Endodermal cell (in vitro differentiated cells): ENCODE measurements at regions not wholly inside any gene's neighbourhood (a gene's known extent, or its start where the extent isn't known, plus 50 kb on each side); places are given as distances from the start of the nearest gene placed in this dataset.

Experiments used
- DNase-seq: peaks from one replicate; pipeline ENCODE4 v3.0.0-alpha.2; 2017
- H3K27ac ChIP-seq: 2 replicates; pipeline ENCODE4 v1.5.1; 2013; ENCODE audit warnings: mild to moderate bottlenecking, low read depth, low read length, moderate library complexity
- H3K27me3 ChIP-seq: 2 replicates; pipeline ENCODE4 v1.6.1; 2013; ENCODE audit warnings: mild to moderate bottlenecking, low read length, moderate library complexity; ENCODE audit not compliant: insufficient read depth, control insufficient read depth, poor library complexity, severe bottlenecking
- H3K36me3 ChIP-seq: 2 replicates; pipeline ENCODE4 v1.7.0; 2013; ENCODE audit warnings: mild to moderate bottlenecking, low read length, moderate library complexity; ENCODE audit not compliant: control insufficient read depth, insufficient read depth
- H3K4me1 ChIP-seq: one replicate; pipeline ENCODE4 v1.7.0; 2013; ENCODE audit warnings: low read length; ENCODE audit not compliant: control insufficient read depth, insufficient read depth
- H3K4me3 ChIP-seq: 2 replicates; pipeline ENCODE4 v1.5.1; 2013; ENCODE audit warnings: mild to moderate bottlenecking, low read length, moderate library complexity
- H3K9ac ChIP-seq: 2 replicates; pipeline ENCODE4 v1.6.1; 2013; ENCODE audit warnings: mild to moderate bottlenecking, low read length, moderate library complexity; ENCODE audit not compliant: poor library complexity, severe bottlenecking; ENCODE audit errors: extremely low read depth
- H3K9me3 ChIP-seq: 2 replicates; pipeline ENCODE4 v1.6.1; 2013; ENCODE audit warnings: mild to moderate bottlenecking, low read length, moderate library complexity; ENCODE audit not compliant: control insufficient read depth
- H3K27ac Mint-ChIP-seq: 2 replicates; pipeline ENCODE4 v1.8.0; 2020; ENCODE audit warnings: mixed read lengths
- H3K27me3 Mint-ChIP-seq: 2 replicates; pipeline ENCODE4 v1.8.0; 2021; ENCODE audit warnings: mild to moderate bottlenecking, mixed read lengths; ENCODE audit not compliant: insufficient read depth
- H3K36me3 Mint-ChIP-seq: 2 replicates; pipeline ENCODE4 v1.8.0; 2020; ENCODE audit warnings: low read depth, mixed read lengths
- H3K4me1 Mint-ChIP-seq: 2 replicates; pipeline ENCODE4 v1.8.0; 2020; ENCODE audit warnings: mixed read lengths
- H3K4me3 Mint-ChIP-seq: 2 replicates; pipeline ENCODE4 v1.8.0; 2020; ENCODE audit warnings: mild to moderate bottlenecking, moderate library complexity, mixed read lengths
- H3K9me3 Mint-ChIP-seq: 2 replicates; pipeline ENCODE4 v1.8.0; 2020; ENCODE audit warnings: mild to moderate bottlenecking, mixed read lengths
- CTCF ChIP-seq: fragments of 200-600 bp; sonication (generic); conservative IDR thresholded peaks from 2 replicates; pipeline ENCODE4 v1.5.0; 2021; ENCODE audit warnings: antibody characterized with exemption, mild to moderate bottlenecking
- WGBS, 2 experiments: methylation state at CpG; one replicate each; pipeline versions ENCODE4 v1.1.5 to v1.1.7; 2013; ENCODE audit warnings: missing lambda C conversion rate in 2 of 2, mixed read lengths in 1 of 2; ENCODE audit not compliant: insufficient coverage in 1 of 2, insufficient read length in 1 of 2; 5-methylcytosine and 5-hydroxymethylcytosine counted together

- no peaks in the 10 kb centered on the region for H3K27me3 ChIP-seq
- DNase-seq = no peak
- Mint-ChIP-seq H3K9me3 (peaks cover 8% of the 10 kb centered on the region), H3K36me3 (peaks cover 1% of the 10 kb centered on the region), H3K4me1 (peaks cover 14% of the 10 kb centered on the region), H3K27ac (no peak overlapping the region), H3K4me3 (no peak overlapping the region), H3K27me3 (peaks cover 27% of the 10 kb centered on the region)
- no peak overlapping the region for H3K4me3 ChIP-seq
- H3K27ac ChIP-seq = no peak overlapping the region
- TF ChIP-seq CTCF = no peak
- 88 to 92% methylated on average over 2 of the region's 2 CpGs for WGBS, 2 experiments
- H3K9ac ChIP-seq = no peak overlapping the region
- no peaks in the 10 kb centered on the region for H3K9me3 ChIP-seq
- H3K4me1 ChIP-seq = no peaks in the 10 kb centered on the region
- no peaks in the 10 kb centered on the region for H3K36me3 ChIP-seq
These were observed 2023.6 kb upstream of the CDH6 start for GRCh38 chr5:29169886-29170285.

GRCh38 chr5:29162297-29162696 is 2031.2 kb upstream of the CDH6 start:
- no peaks in the 10 kb centered on the region for H3K27me3 ChIP-seq
- no peak overlapping the region for H3K27ac Mint-ChIP-seq
- H3K27me3 Mint-ChIP-seq = no peaks in the 10 kb centered on the region
- H3K4me1 Mint-ChIP-seq = peaks cover 30% of the 10 kb centered on the region
- TF ChIP-seq CTCF = no peak
- no peaks in the 10 kb centered on the region for H3K9me3 ChIP-seq
- peaks cover 3% of the 10 kb centered on the region for H3K9me3 Mint-ChIP-seq
- no peaks in the 10 kb centered on the region for H3K36me3 Mint-ChIP-seq
- H3K27ac ChIP-seq = no peak overlapping the region
- H3K4me3 Mint-ChIP-seq = no peak overlapping the region
- H3K9ac ChIP-seq = no peak overlapping the region
- H3K4me1 ChIP-seq = peaks cover 11% of the 10 kb centered on the region
- no peaks in the 10 kb centered on the region for H3K36me3 ChIP-seq
- no peak for DNase-seq
- no peak overlapping the region for H3K4me3 ChIP-seq
- 60 to 87% methylated on average over 1 of the region's 1 CpG for WGBS, 2 experiments

- Histone ChIP-seq H3K36me3 (no peaks in the 10 kb centered on the region), H3K27me3 (no peaks in the 10 kb centered on the region), H3K4me1 (peaks cover 11% of the 10 kb centered on the region), H3K9ac (no peak overlapping the region), H3K27ac (no peak overlapping the region), H3K9me3 (no peaks in the 10 kb centered on the region), H3K4me3 (no peak overlapping the region)
- 90% methylated on average over 1 of the region's 1 CpG for WGBS, 2 experiments
- no peaks in the 10 kb centered on the region for H3K9me3 Mint-ChIP-seq
- no peak for TF ChIP-seq CTCF
- H3K27ac Mint-ChIP-seq = no peak overlapping the region
- no peak for DNase-seq
- no peaks in the 10 kb centered on the region for H3K36me3 Mint-ChIP-seq
- no peak overlapping the region for H3K4me3 Mint-ChIP-seq
- H3K4me1 Mint-ChIP-seq = peaks cover 30% of the 10 kb centered on the region
- no peaks in the 10 kb centered on the region for H3K27me3 Mint-ChIP-seq
These were observed 2031.8 kb upstream of the CDH6 start for GRCh38 chr5:29161399-29162291.
